GM18519 (cell line): ENCODE measurements at regions not wholly inside any gene's neighbourhood (a gene's known extent, or its start where the extent isn't known, plus 50 kb on each side); places are given as distances from the start of the nearest gene placed in this dataset.

Experiments used
- ATAC-seq: cut with Tn5 transposase; IDR thresholded peaks from one replicate; pipeline ENCODE4 v1.9.1; 2021; ENCODE audit warnings: mild to moderate bottlenecking, moderate library complexity; ENCODE audit not compliant: unreplicated experiment, low FRiP score

DNA sequence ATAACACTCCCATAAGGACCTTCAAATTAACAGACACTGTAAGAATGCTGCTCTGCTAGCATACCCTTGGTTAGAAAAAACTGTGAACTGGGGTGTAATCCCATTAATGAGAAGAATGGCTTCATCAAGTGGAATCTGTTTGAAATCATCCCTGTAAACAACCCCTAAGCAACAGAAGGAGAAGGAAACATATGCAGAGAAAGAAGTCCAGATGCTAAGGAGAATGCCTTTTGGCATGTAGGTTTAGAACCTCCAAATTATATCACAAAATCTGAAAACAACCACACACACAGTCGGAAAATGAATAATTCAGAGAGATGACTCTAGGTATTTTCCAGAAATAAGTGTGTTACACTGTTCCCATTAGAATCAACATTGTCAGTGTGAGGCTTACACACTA lies 140.2 kb downstream of the NUAK1 start:
- ATAC-seq, result no peak

GRCh38 chr12:106000382-106001104 lies 138.2 kb downstream of the NUAK1 start:
- ATAC-seq, result no peak

DNA sequence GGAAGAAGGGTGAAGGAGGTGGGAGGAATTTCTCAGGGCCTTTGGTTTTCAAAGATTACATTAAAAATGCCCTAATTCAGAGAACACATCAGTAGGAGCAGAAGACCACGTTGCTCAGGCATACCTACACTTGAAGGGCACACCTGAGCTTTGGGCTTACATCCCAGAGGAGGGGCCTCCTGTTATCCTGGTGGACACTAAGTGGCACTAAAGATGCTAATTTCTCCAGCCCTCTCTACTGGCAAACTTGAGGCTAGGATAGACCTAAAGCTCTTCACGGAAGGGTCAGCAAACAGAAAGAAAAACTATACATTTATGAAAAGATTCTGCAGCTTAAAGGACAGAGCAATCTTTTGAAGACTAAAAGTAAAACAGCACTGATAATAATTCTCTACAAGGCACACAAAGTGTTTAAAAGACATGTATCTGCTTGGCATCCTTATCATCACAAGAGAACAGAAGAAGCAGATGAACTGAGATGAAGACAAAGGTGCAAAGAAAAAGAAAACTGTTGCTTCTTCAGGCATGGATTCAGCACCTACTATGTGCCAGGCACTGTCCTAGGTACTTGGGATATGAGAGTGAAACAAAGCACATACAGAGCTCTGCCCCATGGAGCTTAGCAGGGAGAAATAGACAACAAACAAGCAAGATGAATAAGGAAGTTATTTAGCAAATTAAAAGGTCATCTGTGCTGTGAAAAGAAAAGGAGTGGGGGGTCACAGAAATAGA lies 137.5 kb downstream of the NUAK1 start:
- no peak for ATAC-seq

DNA sequence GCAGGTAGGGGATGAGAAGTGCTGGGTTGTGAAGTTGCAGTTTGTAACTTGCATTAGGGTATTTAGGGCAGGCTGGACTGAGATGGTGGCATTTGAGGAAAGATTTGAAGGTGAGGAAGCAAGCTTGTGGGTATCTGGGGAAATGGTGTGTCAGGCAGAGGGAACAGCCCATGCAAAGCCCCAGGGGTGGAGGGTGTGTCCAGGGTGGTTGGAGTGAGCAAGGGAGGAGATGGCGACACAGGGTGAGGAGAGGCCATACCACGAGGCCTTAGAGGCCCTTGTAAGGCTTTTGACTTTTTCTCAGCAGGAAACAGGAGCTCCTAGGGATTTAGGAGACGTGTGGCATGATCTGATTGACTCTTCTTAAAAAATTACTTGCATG lies 136.9 kb downstream of the NUAK1 start:
- no peak for ATAC-seq

DNA sequence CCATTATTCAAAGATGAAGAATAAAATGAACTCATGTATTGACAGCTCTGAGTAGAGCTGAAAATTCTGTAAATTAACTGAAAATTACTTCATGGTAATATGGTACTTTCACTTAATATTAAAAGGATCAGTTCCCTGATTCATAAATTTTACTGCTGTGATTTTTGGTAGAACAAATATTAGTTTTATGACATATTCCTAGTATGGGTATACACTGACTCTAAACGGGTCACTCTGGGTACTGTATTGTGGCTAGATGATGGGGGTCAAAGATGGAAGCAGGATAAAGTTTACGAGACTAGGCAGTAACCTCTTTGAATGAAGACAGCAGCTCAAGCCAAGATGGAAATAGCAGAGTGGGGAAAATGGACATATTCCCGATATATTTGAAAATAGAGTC lies 135.5 kb downstream of the NUAK1 start:
- ATAC-seq, result no peak

GRCh38 chr12:106004289-106004688 lies 134.5 kb downstream of the NUAK1 start:
- ATAC-seq, result no peak

DNA sequence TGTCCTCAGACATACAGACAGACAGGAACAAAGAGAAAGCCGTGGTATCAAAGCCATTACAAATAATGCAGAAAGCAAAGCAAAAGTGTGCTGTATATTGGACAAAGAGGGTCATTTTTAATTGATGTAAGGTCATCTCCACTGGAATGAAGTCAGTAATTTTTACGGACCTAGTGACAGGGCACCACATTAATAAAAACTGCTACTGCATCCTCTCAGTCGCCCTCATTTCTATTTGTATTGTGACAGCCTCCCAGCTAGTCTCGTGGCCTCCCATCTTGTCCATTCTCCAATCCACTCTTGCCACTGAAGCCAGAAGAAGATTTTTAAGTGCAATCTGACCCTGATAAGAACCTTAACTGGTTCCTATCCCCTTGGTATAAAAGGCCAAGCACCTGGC lies 132.4 kb downstream of the NUAK1 start:
- no peak for ATAC-seq

GRCh38 chr12:106006940-106007339 lies 131.8 kb downstream of the NUAK1 start:
- no peak for ATAC-seq

GRCh38 chr12:106010741-106011140 lies 128.0 kb downstream of the NUAK1 start:
- no peak for ATAC-seq
